ENCODE measurements at regions not wholly inside any gene's neighbourhood (a gene's known extent, or its start where the extent isn't known, plus 50 kb on each side); places are given as distances from the start of the nearest gene placed in this dataset.

DNA sequence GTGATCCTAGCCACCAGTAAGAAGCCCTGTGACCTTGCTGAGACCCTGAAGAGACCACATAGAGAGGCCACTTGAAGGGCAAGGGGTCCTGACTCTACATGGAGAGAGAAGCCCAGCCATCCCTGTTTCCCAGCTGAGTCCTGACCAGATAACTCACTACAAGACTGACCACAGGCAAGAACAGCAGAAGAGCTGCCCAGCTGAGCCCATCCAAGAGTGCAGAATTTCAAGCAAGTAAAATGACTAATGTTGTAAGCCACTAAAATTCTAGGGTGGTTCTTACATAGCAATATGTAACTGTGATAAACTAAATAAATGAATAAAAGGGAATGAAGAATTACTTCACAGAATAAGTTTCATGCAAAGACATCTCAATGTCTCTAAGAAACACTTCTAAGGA lies 58.4 kb upstream of the WIPF1 start:
- no peak overlapping the region for H2AFZ ChIP-seq
- H3K4me3 ChIP-seq (ENCODE audit: low read depth, low read length), result no peak overlapping the region
- H3K4me2 ChIP-seq (ENCODE audit: low read length), result no peak overlapping the region
- no peak overlapping the region for H3K9ac ChIP-seq
- H3K27ac ChIP-seq, result no peak overlapping the region
- no peaks in the 10 kb centered on the region for H3K36me3 ChIP-seq (ENCODE audit: control insufficient read depth, insufficient read depth, low read length)
- no peaks in the 10 kb centered on the region for H3K27me3 ChIP-seq (ENCODE audit: control insufficient read depth, insufficient read depth, low read length)
- peaks cover 18% of the 10 kb centered on the region for H3K4me1 ChIP-seq
- no peaks in the 10 kb centered on the region for H3K9me3 ChIP-seq (ENCODE audit: control insufficient read depth, low read length)
- TF ChIP-seq, protein P1, sequence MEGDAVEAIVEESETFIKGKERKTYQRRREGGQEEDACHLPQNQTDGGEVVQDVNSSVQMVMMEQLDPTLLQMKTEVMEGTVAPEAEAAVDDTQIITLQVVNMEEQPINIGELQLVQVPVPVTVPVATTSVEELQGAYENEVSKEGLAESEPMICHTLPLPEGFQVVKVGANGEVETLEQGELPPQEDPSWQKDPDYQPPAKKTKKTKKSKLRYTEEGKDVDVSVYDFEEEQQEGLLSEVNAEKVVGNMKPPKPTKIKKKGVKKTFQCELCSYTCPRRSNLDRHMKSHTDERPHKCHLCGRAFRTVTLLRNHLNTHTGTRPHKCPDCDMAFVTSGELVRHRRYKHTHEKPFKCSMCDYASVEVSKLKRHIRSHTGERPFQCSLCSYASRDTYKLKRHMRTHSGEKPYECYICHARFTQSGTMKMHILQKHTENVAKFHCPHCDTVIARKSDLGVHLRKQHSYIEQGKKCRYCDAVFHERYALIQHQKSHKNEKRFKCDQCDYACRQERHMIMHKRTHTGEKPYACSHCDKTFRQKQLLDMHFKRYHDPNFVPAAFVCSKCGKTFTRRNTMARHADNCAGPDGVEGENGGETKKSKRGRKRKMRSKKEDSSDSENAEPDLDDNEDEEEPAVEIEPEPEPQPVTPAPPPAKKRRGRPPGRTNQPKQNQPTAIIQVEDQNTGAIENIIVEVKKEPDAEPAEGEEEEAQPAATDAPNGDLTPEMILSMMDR (IDR thresholded peaks at IDR 0.05), result no peak
- H3K79me2 ChIP-seq, result peaks cover 70% of the 10 kb centered on the region

DNA sequence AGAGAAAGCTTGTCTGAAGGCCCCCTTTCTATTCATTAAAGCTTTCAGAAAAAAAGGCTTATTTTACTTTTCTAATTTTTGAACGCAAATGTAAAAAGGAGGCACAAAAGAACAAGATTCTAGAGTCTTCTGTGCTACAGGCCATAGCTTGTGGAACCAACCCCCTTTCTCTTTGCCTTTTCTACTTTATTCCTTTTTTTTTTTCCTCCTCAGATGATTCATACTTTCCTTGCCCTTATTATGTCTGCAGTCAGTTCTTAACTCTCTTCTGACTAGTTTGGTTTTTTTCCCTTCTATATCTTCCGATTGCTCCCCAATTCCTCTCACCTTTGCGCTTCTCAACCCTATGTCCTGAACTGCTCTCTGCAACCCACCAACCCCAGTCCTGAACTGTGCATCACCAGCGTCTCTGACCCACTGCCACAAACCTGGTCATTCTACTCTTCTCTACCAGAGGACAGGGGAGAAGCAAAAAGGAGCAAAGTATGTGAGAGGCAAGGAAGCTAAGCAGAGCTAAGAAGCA lies 56.9 kb upstream of the WIPF1 start:
- H2AFZ ChIP-seq, result no peak overlapping the region
- no peak overlapping the region for H3K4me2 ChIP-seq (ENCODE audit: low read length)
- no peak overlapping the region for H3K9ac ChIP-seq
- H3K27me3 ChIP-seq (ENCODE audit: control insufficient read depth, insufficient read depth, low read length), result no peaks in the 10 kb centered on the region
- H3K9me3 ChIP-seq (ENCODE audit: control insufficient read depth, low read length), result no peaks in the 10 kb centered on the region
- peaks cover 62% of the 10 kb centered on the region for H3K79me2 ChIP-seq
- no peak overlapping the region for H3K27ac ChIP-seq
- H3K36me3 ChIP-seq (ENCODE audit: control insufficient read depth, insufficient read depth, low read length), result no peaks in the 10 kb centered on the region
- TF ChIP-seq, protein P1 (IDR thresholded peaks at IDR 0.05), result no peak
- H3K4me3 ChIP-seq (ENCODE audit: low read depth, low read length), result no peak overlapping the region
- H3K4me1 ChIP-seq, result peaks cover 24% of the 10 kb centered on the region

DNA sequence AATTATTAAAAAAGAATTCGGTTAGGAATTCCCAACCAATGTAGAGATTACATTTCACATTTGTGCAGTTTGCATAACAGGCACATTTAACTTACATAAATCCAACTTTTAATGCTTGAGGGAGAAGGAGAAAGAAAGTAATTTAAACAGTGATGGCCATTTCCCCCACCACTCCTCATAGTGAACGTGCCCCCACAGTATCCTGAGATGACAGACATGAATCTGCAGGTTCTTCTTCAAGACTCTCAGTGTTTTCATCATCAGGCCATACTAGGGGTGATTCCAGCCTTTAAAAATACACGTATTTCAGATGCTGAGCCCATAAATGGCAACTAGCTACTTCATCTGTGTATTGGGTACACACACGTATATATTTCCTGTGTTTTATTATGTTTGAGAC lies 51.3 kb upstream of the WIPF1 start:
- no peak overlapping the region for H3K4me3 ChIP-seq (ENCODE audit: low read depth, low read length)
- TF ChIP-seq, protein P1 (IDR thresholded peaks at IDR 0.05), result no peak
- H3K9ac ChIP-seq, result no peak overlapping the region
- H3K9me3 ChIP-seq (ENCODE audit: control insufficient read depth, low read length), result no peaks in the 10 kb centered on the region
- H3K36me3 ChIP-seq (ENCODE audit: control insufficient read depth, insufficient read depth, low read length), result no peaks in the 10 kb centered on the region
- no peak overlapping the region for H3K4me2 ChIP-seq (ENCODE audit: low read length)
- H3K79me2 ChIP-seq, result peaks cover 69% of the 10 kb centered on the region
- H2AFZ ChIP-seq, result no peak overlapping the region
- H3K27ac ChIP-seq, result no peak overlapping the region
- peaks cover 15% of the 10 kb centered on the region for H3K4me1 ChIP-seq
- no peaks in the 10 kb centered on the region for H3K27me3 ChIP-seq (ENCODE audit: control insufficient read depth, insufficient read depth, low read length)

All from parathyroid adenoma (tissue), 2 donors.